IMR-90 (cell line): ENCODE measurements at regions not wholly inside any gene's neighbourhood (a gene's known extent, or its start where the extent isn't known, plus 50 kb on each side); places are given as distances from the start of the nearest gene placed in this dataset. TPM values are rescaled to one million over a fixed set of nuclear protein-coding genes. Genes with fewer than 3 reads are reported as not detected.

Source experiments
- ATAC-seq: fragments of 200-7000 bp; cut with Tn5 transposase; 2 replicates; pipeline ENCODE4 v1.9.1; 2020; ENCODE audit warnings: low read depth, mild to moderate bottlenecking, moderate library complexity
- BruUV-seq: library from RNA; stranded (reverse); fragments of 400-500 nt; replicated peaks from 2 replicates; lab custom pipeline; 2021; lab: Mats Ljungman, UMichigan
- CTCF ChIA-PET: fragments of 300-600 bp; formaldehyde crosslinking; extraction: SDS; loops from one replicate; lab custom pipeline; 2021; ENCODE audit warnings: antibody characterized with exemption; lab: Yijun Ruan, JAX
- POLR2A ChIA-PET: fragments of 300-600 bp; sonication (Branson Sonifier 250); formaldehyde crosslinking; loops from one replicate; lab custom pipeline; 2022; ENCODE audit warnings: antibody characterized with exemption; ENCODE audit not compliant: unreplicated experiment; lab: Charles Lee
- DNase-seq: peaks from one replicate; pipeline ENCODE4 v3.0.0; 2013
- H2AFZ ChIP-seq: replicated peaks from 2 replicates; pipeline ENCODE3; 2013; ENCODE audit warnings: low read length, mild to moderate bottlenecking; ENCODE audit not compliant: poor library complexity
- H2AK5ac ChIP-seq: 2 replicates; pipeline ENCODE4 v1.6.1; 2013; ENCODE audit warnings: low read depth, low read length, inconsistent platforms
- H2AK9ac ChIP-seq: replicated peaks from 2 replicates; pipeline ENCODE3; 2013; ENCODE audit warnings: mild to moderate bottlenecking, low read depth, low read length, moderate library complexity; ENCODE audit not compliant: poor library complexity
- H2BK120ac ChIP-seq: 2 replicates; pipeline ENCODE4 v1.6.1; 2013; ENCODE audit warnings: low read depth, low read length, inconsistent platforms
- H2BK15ac ChIP-seq: 3 replicates; pipeline ENCODE4 v1.6.1; 2013; ENCODE audit warnings: low read depth, low read length, inconsistent platforms
- H2BK20ac ChIP-seq: 2 replicates; pipeline ENCODE4 v1.6.1; 2013; ENCODE audit warnings: low read depth, mild to moderate bottlenecking, inconsistent platforms, low read length, moderate library complexity
- H2BK5ac ChIP-seq: 2 replicates; pipeline ENCODE4 v1.6.1; 2013; ENCODE audit warnings: mild to moderate bottlenecking, low read depth, low read length, inconsistent platforms; ENCODE audit not compliant: poor library complexity, severe bottlenecking
- H3K14ac ChIP-seq: replicated peaks from 2 replicates; pipeline ENCODE4 v1.6.1; 2013; ENCODE audit warnings: low read depth, low read length, inconsistent platforms
- H3K18ac ChIP-seq: 2 replicates; pipeline ENCODE4 v1.6.1; 2013; ENCODE audit warnings: low read depth, low read length, control low read depth
- H3K23ac ChIP-seq: 2 replicates; pipeline ENCODE4 v1.6.1; 2013; ENCODE audit warnings: low read depth, low read length, inconsistent platforms
- H3K27ac ChIP-seq: 2 replicates; pipeline ENCODE4 v1.5.1; 2013; ENCODE audit warnings: mild to moderate bottlenecking, control low read depth, low read length; ENCODE audit not compliant: insufficient read depth
- H3K27me3 ChIP-seq: 2 replicates; pipeline ENCODE4 v1.6.1; 2013; ENCODE audit warnings: low read length; ENCODE audit not compliant: control insufficient read depth, insufficient read depth
- H3K36me3 ChIP-seq: 2 replicates; pipeline ENCODE4 v1.6.1; 2013; ENCODE audit warnings: low read length, mixed read lengths; ENCODE audit not compliant: control insufficient read depth, insufficient read depth
- H3K4ac ChIP-seq: 2 replicates; pipeline ENCODE4 v1.6.1; 2013; ENCODE audit warnings: low read depth, low read length, inconsistent platforms
- H3K4me1 ChIP-seq: 2 replicates; pipeline ENCODE4 v1.6.1; 2013; ENCODE audit warnings: low read length, mixed read lengths; ENCODE audit not compliant: control insufficient read depth, insufficient read depth
- H3K4me2 ChIP-seq: 2 replicates; pipeline ENCODE4 v1.6.1; 2013; ENCODE audit warnings: low read depth, mild to moderate bottlenecking, control low read depth, low read length, moderate library complexity
- H3K4me3 ChIP-seq: 2 replicates; pipeline ENCODE4 v1.5.1; 2013; ENCODE audit warnings: low read depth, mild to moderate bottlenecking, control low read depth, low read length, moderate library complexity; ENCODE audit not compliant: insufficient read depth
- H3K56ac ChIP-seq: 2 replicates; pipeline ENCODE4 v1.6.1; 2013; ENCODE audit warnings: low read length, inconsistent platforms; ENCODE audit not compliant: insufficient read depth; ENCODE audit errors: extremely low read depth
- H3K79me1 ChIP-seq, 2 experiments: 2 replicates each; pipeline ENCODE4 v1.6.1; 2013; ENCODE audit warnings: low read length in 2 of 2, inconsistent platforms in 1 of 2, low read depth in 1 of 2
- H3K9ac ChIP-seq: 2 replicates; pipeline ENCODE4 v1.6.1; 2013; ENCODE audit warnings: low read depth, low read length, control low read depth
- H3K9me1 ChIP-seq: 2 replicates; pipeline ENCODE4 v1.6.1; 2013; ENCODE audit warnings: low read length, inconsistent platforms; ENCODE audit not compliant: insufficient read depth
- H3K9me3 ChIP-seq: 2 replicates; pipeline ENCODE4 v1.6.1; 2013; ENCODE audit warnings: low read length; ENCODE audit not compliant: control insufficient read depth, insufficient read depth
- H4K20me1 ChIP-seq: 2 replicates; pipeline ENCODE4 v1.6.1; 2013; ENCODE audit warnings: low read length, inconsistent platforms; ENCODE audit not compliant: insufficient read depth
- H4K5ac ChIP-seq: 2 replicates; pipeline ENCODE4 v1.6.1; 2013; ENCODE audit warnings: mild to moderate bottlenecking, low read depth, low read length, control low read depth
- H4K8ac ChIP-seq, 2 experiments: 2 replicates each; pipeline ENCODE4 v1.6.1; 2013; ENCODE audit warnings: low read depth in 2 of 2, low read length in 2 of 2, control low read depth in 1 of 2, inconsistent platforms in 1 of 2
- H4K91ac ChIP-seq: 2 replicates; pipeline ENCODE4 v1.6.1; 2013; ENCODE audit warnings: low read depth, low read length, inconsistent platforms; ENCODE audit not compliant: insufficient read depth
- CEBPB ChIP-seq: IDR thresholded peaks from 2 replicates; pipeline ENCODE4 v1.6.1; 2012; ENCODE audit warnings: low read depth, low read length, improper control_type of control experiment
- RAD21 ChIP-seq: IDR thresholded peaks from 2 replicates; pipeline ENCODE4 v1.6.1; 2012; ENCODE audit warnings: low read length, improper control_type of control experiment
- WGBS, 2 experiments: methylation state at CpG; one replicate each; pipeline versions ENCODE4 v1.1.5 to v1.1.7; 2013; ENCODE audit warnings: missing lambda C conversion rate in 2 of 2; ENCODE audit not compliant: insufficient read length in 1 of 2; ENCODE audit errors: extremely low coverage in 2 of 2; 5-methylcytosine and 5-hydroxymethylcytosine counted together
- dilution Hi-C: fragments of 300-500 bp; cut with HindIII; formaldehyde crosslinking; loops from one replicate; pipeline ENCODE4 v1.14.3; 2018; ENCODE audit warnings: low sequenced_read_pairs; ENCODE audit not compliant: unreplicated experiment
- in situ Hi-C: fragments of 300-500 bp; cut with MboI; formaldehyde crosslinking; loops from 3 replicates; pipeline ENCODE4 v1.14.3; 2019; ENCODE audit warnings: low sequenced_read_pairs, inconsistent platforms, mixed read lengths
- intact Hi-C: fragments of 100-400 bp; cut with micrococcal nuclease; formaldehyde crosslinking; loops from 2 replicates; pipeline ENCODE4 v1.10.0; 2022
- microRNA-seq, 2 experiments: library from miRNA; stranded (forward) in 1 of 2; unstranded in 1 of 2; fragments of 10-50 nt in 1 of 2; fragments of <30 nt in 1 of 2; gene quantifications in 1 of 2; microRNA quantifications in 1 of 2; one replicate each; pipeline versions ENCODE3 to v1.1.0; 2013 to 2020; ENCODE audit not compliant: insufficient read depth in 1 of 2, insufficient read length in 1 of 2, unreplicated experiment in 1 of 2
- small RNA-seq, 5 experiments: library from RNA; depleted of rRNA; stranded (forward); fragments of <200 nt; gene quantifications; one replicate each; pipeline ENCODE3, GENCODE V24; 2012

- ChIA-PET POLR2A (no interaction called here), CTCF (no interaction called here)
- Histone ChIP-seq H3K4me2 (no peak overlapping the region), H3K27ac (no peak overlapping the region), H3K18ac (no peak overlapping the region), H3K4me3 (no peak overlapping the region), H4K5ac (no peak overlapping the region), H3K14ac (no peak overlapping the region), H2BK15ac (no peak overlapping the region), H4K8ac (no peak overlapping the region), H3K4me1 (no peaks in the 10 kb centered on the region), H3K27me3 (no peaks in the 10 kb centered on the region), H3K36me3 (no peaks in the 10 kb centered on the region), H4K20me1 (no peaks in the 10 kb centered on the region), H3K9me3 (no peaks in the 10 kb centered on the region), H2BK20ac (no peak overlapping the region), H4K91ac (no peak overlapping the region), H3K23ac (no peak overlapping the region), H3K56ac (no peak overlapping the region), H3K4ac (no peak overlapping the region), H3K79me1 (no peaks in the 10 kb centered on the region), H2AK5ac (no peak overlapping the region), H2AFZ (no peak overlapping the region), H2BK5ac (no peak overlapping the region), H2AK9ac (no peak overlapping the region), H3K9ac (no peak overlapping the region), H3K9me1 (no peaks in the 10 kb centered on the region), H2BK120ac (no peak overlapping the region)
- TF ChIP-seq RAD21: no peak
- TF ChIP-seq CEBPB: peak; percentile 23; the same call in 1 of the 2 replicates
- dilution Hi-C loops: no loop called here
- no CpG with 5 or more reads among the region's 1 CpG for WGBS, 2 experiments
- DNase-seq (peak; percentile 4), ATAC-seq (no peak)
- intact Hi-C loops: no loop called here
- in situ Hi-C loops: no loop called here
- BruUV-seq: no TSS peak
Observed at GRCh38 chr5:22908129-22908528, 55.0 kb upstream of the CDH12 start.

Small RNA genes lying in the stretch of these regions (microRNA-seq; reads per million reads assigned to microRNA genes)
- not detected for gene RF00019 (ENCODE audit: insufficient read depth, insufficient read length)

Small RNA genes lying in the stretch of these regions (small RNA-seq; reads per million reads assigned to genes)
- gene RF00019: 0 reads per million in 5 experiments
